Adrenal gland (tissue), 9 donors: ENCODE measurements at regions not wholly inside any gene's neighbourhood (a gene's known extent, or its start where the extent isn't known, plus 50 kb on each side); places are given as distances from the start of the nearest gene placed in this dataset.

Source experiments
- DNase-seq, 7 donors: peaks; one replicate each; pipeline ENCODE4 v3.0.0-alpha.2; 2019 to 2020
- H3K27ac ChIP-seq, 5 donors: fragments of 200-600 bp; sonication (generic) in 4 of 5; 1 replicate in 3 of 5; 2 replicates in 2 of 5; pipeline versions ENCODE4 v1.5.1 to v1.8.0; 2016 to 2020; ENCODE audit warnings: mild to moderate bottlenecking in 1 of 5
- H3K27me3 ChIP-seq: fragments of 200-600 bp; 2 replicates; pipeline ENCODE4 v1.8.0; 2021
- H3K36me3 ChIP-seq, 2 donors: fragments of 200-600 bp; replicated peaks in 1 of 2; 1 replicate in 1 of 2; 2 replicates in 1 of 2; pipeline versions ENCODE4 v1.5.1 to v1.8.0; 2018 to 2022
- H3K4me1 ChIP-seq, 2 donors: fragments of 200-600 bp; replicated peaks in 1 of 2; 1 replicate in 1 of 2; 2 replicates in 1 of 2; pipeline versions ENCODE4 v1.5.1 to v1.8.0; 2018 to 2021
- H3K4me3 ChIP-seq, 4 donors: fragments of 200-600 bp; sonication (generic) in 3 of 4; one replicate each; pipeline ENCODE4 v1.5.1; 2016 to 2018
- H3K9me3 ChIP-seq, 3 donors: fragments of 200-600 bp; sonication (generic) in 1 of 3; replicated peaks in 1 of 3; 1 replicate in 2 of 3; 2 replicates in 1 of 3; pipeline versions ENCODE4 v1.5.1 to v1.8.0; 2016 to 2021
- CTCF ChIP-seq, 6 experiments: fragments of 450-650 bp in 4 of 6; fragments of 200-600 bp in 2 of 6; sonication (generic) in 1 of 6; IDR thresholded peaks; 1 replicate in 5 of 6; 2 replicates in 1 of 6; pipeline versions ENCODE4 v1.5.1 to v1.8.0; 2016 to 2021; ENCODE audit warnings: antibody characterized with exemption in 6 of 6, mild to moderate bottlenecking in 2 of 6, moderate library complexity in 1 of 6
- POLR2A ChIP-seq, 2 donors: fragments of 450-650 bp; IDR thresholded peaks; one replicate each; pipeline ENCODE4 v1.6.1; 2017; ENCODE audit warnings: antibody characterized with exemption in 2 of 2, mild to moderate bottlenecking in 2 of 2, moderate library complexity in 1 of 2
- WGBS, 4 donors: extraction: QIAGEN DNeasy Blood & Tissue Kit in 2 of 4; methylation state at CpG; one replicate each; pipeline versions ENCODE4 v1.1.5 to v1.1.7; 2013 to 2017; 5-methylcytosine and 5-hydroxymethylcytosine counted together
- intact Hi-C, 2 donors: fragments of 100-400 bp; cut with DNase I; formaldehyde crosslinking; loops; one replicate each; pipeline versions ENCODE4 v1.14.1 to v1.15.0; 2022 to 2023
- donor health status: healthy with polysubstance abuse.
- donor health status: Bipolar disorder and iron deficiency.
- donor health status: DM: yes; HTN: yes; CAD: no.
- donor health status: DM: no; HTN: no; CAD: no.
- donor health status: DM: no; HTN: no; CAD: no.

DNA sequence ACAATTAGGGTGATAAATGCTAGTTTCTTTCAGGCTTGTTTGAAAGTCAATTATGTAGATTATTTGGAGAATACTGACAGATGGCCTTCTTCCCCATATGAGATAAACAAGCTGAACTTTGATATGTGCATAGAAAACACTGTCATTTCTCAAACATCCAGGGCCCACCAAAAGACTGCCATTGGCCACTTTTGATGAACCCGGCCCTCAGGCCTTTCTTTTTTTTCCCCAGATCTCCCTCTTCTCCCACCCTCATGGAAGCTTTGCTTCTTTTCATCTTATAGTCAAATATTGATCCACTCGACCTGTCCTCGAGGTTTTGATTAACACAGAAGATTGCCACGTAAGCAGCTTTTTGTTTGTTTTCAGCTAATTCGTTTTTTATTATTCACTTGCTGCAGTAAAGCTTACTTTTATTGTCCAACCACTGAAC, 377.4 kb downstream of the SMARCA1 start:
- Histone ChIP-seq H3K27ac (no peak overlapping the region), H3K4me1 (no peaks in the 10 kb centered on the region), H3K27me3 (no peaks in the 10 kb centered on the region), H3K9me3 (no peaks in the 10 kb centered on the region), H3K4me3 (no peak overlapping the region), H3K36me3 (no peaks in the 10 kb centered on the region)
- 48 to 70% (median 61%) methylated on average over 5 of the region's 5 CpGs for WGBS, 4 donors
- TF ChIP-seq POLR2A (IDR thresholded peaks at IDR 0.05) (no peak), CTCF (IDR thresholded peaks at IDR 0.05) (no peak)
- intact Hi-C loops: no loop called here
- no peak for DNase-seq

GRCh38 chrX:129145385-129145784, 377.9 kb downstream of the SMARCA1 start:
- no peak for TF ChIP-seq POLR2A (IDR thresholded peaks at IDR 0.05)
- no peak for TF ChIP-seq CTCF (IDR thresholded peaks at IDR 0.05)
- DNase-seq: no peak
- H3K36me3 ChIP-seq: no peaks in the 10 kb centered on the region
- H3K9me3 ChIP-seq: no peaks in the 10 kb centered on the region
- no peak overlapping the region for H3K27ac ChIP-seq
- 56 to 84% (median 74%) methylated on average over 2 of the region's 2 CpGs for WGBS, 4 donors
- no peaks in the 10 kb centered on the region for H3K27me3 ChIP-seq
- intact Hi-C loops: no loop called here
- no peaks in the 10 kb centered on the region for H3K4me1 ChIP-seq
- H3K4me3 ChIP-seq: no peak overlapping the region

- Histone ChIP-seq H3K4me3 (no peak overlapping the region), H3K4me1 (no peaks in the 10 kb centered on the region), H3K27me3 (no peaks in the 10 kb centered on the region), H3K36me3 (no peaks in the 10 kb centered on the region), H3K9me3 (no peaks in the 10 kb centered on the region), H3K27ac (no peak overlapping the region)
- intact Hi-C loops: no loop called here
- 54 to 66% (median 58%) methylated on average over 6 of the region's 6 CpGs for WGBS, 4 donors
- no peak for TF ChIP-seq CTCF (IDR thresholded peaks at IDR 0.05)
- no peak for TF ChIP-seq POLR2A (IDR thresholded peaks at IDR 0.05)
- DNase-seq: no peak
Measured at GRCh38 chrX:129144172-129145038, 378.9 kb downstream of the SMARCA1 start.

- Histone ChIP-seq H3K4me3 (no peak overlapping the region), H3K36me3 (no peaks in the 10 kb centered on the region), H3K9me3 (no peaks in the 10 kb centered on the region), H3K27ac (no peak overlapping the region), H3K27me3 (no peaks in the 10 kb centered on the region), H3K4me1 (no peaks in the 10 kb centered on the region)
- intact Hi-C loops: no loop called here
- DNase-seq: no peak
- TF ChIP-seq POLR2A (IDR thresholded peaks at IDR 0.05) (no peak), CTCF (IDR thresholded peaks at IDR 0.05) (no peak)
Measured at GRCh38 chrX:129139837-129140598, 383.3 kb downstream of the SMARCA1 start.
